Posterior vena cava (tissue), 2 donors: ENCODE measurements at regions not wholly inside any gene's neighbourhood (a gene's known extent, or its start where the extent isn't known, plus 50 kb on each side); places are given as distances from the start of the nearest gene placed in this dataset.

Source experiments
- DNase-seq: peaks from one replicate; pipeline ENCODE4 v3.0.0-alpha.2; 2020; ENCODE audit warnings: low spot score
- intact Hi-C, 2 donors: fragments of 100-400 bp; cut with DNase I; formaldehyde crosslinking; loops; one replicate each; pipeline versions ENCODE4 v1.14.1 to v1.14.2; 2022 to 2023
- donor health status: DM: yes; HTN: yes; CAD: no.
- donor health status: DM: yes; HTN: yes; CAD: no.

GRCh38 chr9:84393266-84393950 is 52.9 kb upstream of the SLC28A3 start:
- intact Hi-C loops: loop anchor here in 1 of 2 donors (10.0 kb wide), 2 partner anchors 561 to 871 kb away; no protein-coding TSS in a partner anchor
- DNase-seq: no peak

DNA sequence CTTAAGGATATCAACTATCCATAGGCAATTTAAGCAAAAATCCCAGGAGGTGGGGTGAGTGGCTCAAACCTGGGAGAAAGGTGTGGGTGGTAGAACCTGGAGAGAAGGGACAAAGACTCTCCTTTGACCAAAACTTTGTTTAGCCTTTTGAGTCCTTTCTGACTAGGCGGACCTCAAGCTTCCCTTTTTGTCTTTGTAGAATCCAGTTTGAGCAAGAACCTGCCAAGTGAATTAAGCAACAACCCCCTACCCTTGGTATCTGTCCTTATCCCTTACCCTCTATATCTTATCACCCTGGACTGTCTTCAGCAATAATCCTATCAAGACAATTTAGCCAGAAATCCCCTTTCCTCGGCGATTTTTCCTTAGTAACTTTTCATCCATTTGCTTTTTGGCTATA is 53.5 kb upstream of the SLC28A3 start:
- DNase-seq: no peak
- intact Hi-C loops: loop anchor here in 1 of 2 donors (10.0 kb wide), 2 partner anchors 561 to 871 kb away; no protein-coding TSS in a partner anchor

DNA sequence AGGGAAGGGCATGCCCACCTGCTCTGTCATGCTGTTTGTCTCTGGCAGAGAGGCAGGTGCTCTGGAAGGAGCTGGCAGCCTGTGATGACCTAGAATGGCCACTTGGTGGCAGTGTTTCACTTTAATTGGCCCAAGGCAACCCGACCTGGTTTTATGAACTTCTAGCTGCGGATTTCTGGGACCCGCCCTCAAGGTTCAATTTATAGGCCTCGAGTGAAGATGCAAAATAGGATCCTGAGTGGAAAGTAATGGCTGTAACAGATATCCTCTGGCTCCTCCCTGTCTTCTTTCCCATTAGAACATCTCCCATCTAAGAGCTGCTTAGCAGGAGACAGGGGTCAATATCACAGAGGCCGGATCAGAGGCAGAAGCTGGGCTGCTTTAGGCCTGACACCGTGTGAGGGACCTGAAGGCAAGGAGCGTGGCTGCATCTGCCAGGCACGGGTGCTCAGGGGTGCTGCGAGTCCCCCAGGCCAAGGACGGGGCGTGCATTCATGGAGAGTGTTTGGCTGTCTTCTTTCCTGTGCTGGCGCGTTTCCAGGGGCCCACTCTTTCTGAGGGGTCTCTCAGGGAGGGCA is 56.7 kb upstream of the SLC28A3 start:
- peak; percentile 82 for DNase-seq
- intact Hi-C loops: loop anchor here in 1 of 2 donors (10.0 kb wide), 2 partner anchors 558 to 868 kb away; no protein-coding TSS in a partner anchor

DNA sequence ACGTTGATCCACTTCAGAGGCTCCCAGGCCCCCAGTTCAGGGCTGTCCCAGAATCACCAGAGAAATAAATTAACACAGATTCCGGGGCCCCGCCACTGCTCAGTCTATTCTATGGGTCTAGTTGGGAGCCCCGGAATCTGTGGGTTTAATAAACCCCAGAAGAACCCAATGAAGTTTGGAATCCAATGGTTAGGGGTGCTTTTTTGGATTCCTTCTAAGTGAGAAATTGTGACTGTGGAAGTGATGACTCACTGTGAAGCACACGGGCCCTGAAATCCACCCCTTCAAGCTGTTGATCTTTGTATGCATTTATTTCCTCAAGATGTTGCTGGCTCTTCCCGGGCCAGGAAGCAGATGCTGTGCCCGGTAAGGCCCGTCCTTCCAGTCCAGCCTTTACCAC is 57.3 kb upstream of the SLC28A3 start:
- no peak for DNase-seq
- intact Hi-C loops: loop anchor here in 1 of 2 donors (10.0 kb wide), 2 partner anchors 557 to 867 kb away; no protein-coding TSS in a partner anchor

DNA sequence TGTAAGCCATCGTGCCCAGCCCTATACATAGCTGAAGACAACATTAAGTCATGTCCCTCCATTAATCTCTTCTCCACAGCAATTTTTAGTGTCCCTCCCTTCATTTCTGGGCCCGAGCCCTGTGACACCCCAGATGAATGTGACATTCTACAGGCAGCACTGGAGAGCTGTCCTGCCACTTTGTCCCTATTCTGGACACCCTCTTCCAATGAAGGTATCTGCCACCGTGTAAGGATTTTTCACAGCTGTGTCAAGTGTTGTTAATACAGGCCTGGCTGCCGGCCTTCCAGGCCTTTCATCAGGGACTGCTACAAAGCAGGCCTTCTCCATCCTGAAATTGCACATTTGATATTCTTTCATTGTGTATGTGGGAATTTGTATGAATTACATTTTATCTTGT is 62.0 kb upstream of the SLC28A3 start:
- intact Hi-C loops: no loop called here

GRCh38 chr9:84403288-84403687 is 62.7 kb upstream of the SLC28A3 start:
- no peak for DNase-seq
- intact Hi-C loops: no loop called here

More for the DNA sequence above, 62.0 kb upstream of the SLC28A3 start:
- DNase-seq: no peak

DNA sequence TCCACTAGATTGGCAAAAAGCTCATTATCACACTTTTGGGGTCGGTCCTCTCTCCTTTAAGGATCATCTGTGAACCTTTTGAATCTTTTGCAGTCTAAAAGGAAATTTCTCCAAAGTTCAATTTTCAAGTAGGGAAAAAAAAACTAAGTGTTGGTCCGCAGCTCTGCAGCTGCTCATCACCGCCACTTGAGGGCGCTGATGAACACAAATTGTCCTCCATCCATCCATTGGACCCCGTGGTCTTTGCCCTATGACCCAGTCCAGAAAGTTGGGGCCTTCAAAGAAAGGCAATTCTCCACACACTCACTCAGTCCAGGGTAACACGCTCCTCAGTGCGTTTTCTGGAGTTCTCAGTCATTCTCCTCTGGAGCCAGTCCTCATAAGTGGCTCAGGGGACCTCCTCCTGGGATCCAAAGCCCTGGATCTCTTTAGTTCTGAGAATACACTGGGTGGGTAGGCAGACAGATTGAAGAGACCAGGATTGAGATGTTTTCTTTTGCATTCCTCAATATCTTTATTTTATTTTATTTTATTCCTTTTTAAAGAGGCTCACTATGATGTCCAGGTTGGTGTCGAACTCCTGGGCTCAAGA is 63.6 kb upstream of the SLC28A3 start:
- no peak for DNase-seq
- intact Hi-C loops: no loop called here

- intact Hi-C loops: loop anchor here in 1 of 2 donors (5.0 kb wide), 1 partner anchor 852 kb away; no protein-coding TSS in a partner anchor
- DNase-seq: no peak
Measured at GRCh38 chr9:84405667-84406066, 65.1 kb upstream of the SLC28A3 start.

DNA sequence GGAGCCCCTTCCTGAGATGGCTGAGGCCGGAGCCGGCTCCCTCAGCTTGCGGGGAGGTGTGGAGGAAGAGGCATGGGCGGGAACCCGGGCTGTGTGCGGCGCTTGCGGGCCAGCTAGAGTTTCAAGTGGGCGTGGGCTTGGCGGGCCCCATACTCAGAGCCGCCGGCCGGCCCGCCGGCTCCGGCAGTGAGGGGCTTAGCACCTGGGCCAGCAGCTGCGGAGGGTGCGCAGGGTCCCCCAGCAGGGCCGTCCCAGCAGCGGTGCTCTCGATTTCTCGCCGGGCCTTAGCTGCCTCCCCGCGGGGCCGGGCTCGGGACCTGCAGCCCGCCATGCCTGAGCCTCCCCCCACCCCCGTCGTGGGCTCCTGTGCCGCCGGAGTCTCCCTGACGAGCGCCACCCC is 67.9 kb upstream of the SLC28A3 start:
- DNase-seq: no peak
- intact Hi-C loops: loop anchor here in 1 of 2 donors (5.0 kb wide), 1 partner anchor 849 kb away; no protein-coding TSS in a partner anchor

- intact Hi-C loops: no loop called here
Measured at GRCh38 chr9:84411683-84412267, 71.2 kb upstream of the SLC28A3 start.

DNA sequence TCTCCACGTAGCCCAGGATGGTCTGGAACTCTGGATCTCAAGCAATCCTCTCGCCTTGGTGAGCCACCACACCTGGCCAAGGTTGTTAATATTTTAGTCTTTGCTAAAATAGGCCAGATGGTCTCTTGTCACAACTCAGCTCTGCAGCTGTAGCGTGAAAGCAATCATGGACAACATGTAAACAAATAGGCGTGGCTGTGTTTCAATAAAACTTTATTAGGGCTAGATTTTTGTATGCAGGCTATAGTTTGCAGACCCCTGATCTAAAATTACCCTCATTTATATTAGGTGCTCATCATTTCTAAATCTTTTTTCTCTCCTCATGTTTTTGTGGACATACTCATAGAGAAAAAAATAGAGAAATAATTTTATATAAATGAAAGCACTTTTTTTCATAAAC is 72.1 kb upstream of the SLC28A3 start:
- DNase-seq: no peak
- intact Hi-C loops: no loop called here

More at GRCh38 chr9:84411683-84412267, 71.2 kb upstream of the SLC28A3 start:
- no peak for DNase-seq

- intact Hi-C loops: no loop called here
- DNase-seq: no peak
Measured at GRCh38 chr9:84413301-84413700, 72.7 kb upstream of the SLC28A3 start.

GRCh38 chr9:84419031-84419602 is 78.6 kb upstream of the SLC28A3 start:
- intact Hi-C loops: no loop called here
- DNase-seq: no peak

DNA sequence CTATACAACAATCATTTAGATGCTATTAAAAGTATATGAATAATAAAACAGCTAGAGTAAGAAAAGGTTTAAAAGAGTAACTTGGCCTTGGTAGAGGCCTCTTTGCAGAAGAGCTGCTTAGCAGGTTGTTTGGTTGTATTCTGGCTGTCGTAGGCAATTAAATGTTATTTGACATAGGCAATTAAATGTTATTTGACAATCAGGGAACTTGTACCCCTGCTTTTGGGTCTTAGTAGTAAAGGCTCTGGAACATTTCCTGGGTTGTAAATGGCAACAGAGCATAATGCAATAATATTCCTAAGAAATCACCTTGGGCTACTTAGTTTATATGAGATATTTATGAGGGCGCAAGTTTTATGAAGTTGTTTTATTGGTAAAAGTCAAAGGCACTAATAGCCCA is 84.4 kb upstream of the SLC28A3 start:
- intact Hi-C loops: no loop called here
- DNase-seq: no peak

DNA sequence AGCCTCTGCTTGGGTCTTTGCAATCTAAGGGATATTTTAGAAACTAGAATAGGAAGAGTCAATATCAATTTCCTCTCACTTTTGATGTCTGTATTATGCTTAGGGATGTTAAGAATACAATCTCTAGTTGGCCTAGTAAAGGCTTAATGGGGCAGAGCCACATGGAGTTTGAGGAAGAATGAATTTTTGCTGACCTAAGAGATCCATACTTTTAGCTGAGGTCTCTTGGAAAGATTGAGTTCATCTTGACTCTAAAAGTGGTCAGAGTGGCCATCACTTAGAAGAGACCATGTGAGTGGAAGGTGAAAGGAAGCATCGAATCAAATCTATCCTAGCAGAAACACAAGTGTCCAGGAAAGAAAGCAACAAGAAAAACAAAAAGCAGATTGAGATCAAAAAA is 92.2 kb upstream of the SLC28A3 start:
- DNase-seq: no peak
- intact Hi-C loops: no loop called here

DNA sequence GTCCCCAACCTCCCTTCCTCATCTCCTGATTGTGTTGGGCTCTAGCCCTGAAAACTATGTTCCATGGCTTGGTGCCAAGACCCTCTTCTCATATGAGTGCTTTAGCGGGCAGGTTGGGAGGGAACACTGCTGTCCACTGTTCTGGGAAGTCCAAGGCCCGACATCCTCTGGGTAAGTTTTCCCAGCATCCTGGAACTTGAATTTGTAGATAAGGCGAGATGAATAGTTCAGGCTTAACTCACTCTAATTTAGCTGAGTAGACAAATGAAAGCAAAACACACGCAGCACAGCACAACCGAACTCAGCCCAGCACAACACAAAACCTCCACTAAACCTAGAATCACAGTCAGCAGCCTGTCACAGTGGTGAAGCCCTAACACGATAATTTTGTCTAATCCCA is 95.3 kb upstream of the SLC28A3 start:
- no peak for DNase-seq

DNA sequence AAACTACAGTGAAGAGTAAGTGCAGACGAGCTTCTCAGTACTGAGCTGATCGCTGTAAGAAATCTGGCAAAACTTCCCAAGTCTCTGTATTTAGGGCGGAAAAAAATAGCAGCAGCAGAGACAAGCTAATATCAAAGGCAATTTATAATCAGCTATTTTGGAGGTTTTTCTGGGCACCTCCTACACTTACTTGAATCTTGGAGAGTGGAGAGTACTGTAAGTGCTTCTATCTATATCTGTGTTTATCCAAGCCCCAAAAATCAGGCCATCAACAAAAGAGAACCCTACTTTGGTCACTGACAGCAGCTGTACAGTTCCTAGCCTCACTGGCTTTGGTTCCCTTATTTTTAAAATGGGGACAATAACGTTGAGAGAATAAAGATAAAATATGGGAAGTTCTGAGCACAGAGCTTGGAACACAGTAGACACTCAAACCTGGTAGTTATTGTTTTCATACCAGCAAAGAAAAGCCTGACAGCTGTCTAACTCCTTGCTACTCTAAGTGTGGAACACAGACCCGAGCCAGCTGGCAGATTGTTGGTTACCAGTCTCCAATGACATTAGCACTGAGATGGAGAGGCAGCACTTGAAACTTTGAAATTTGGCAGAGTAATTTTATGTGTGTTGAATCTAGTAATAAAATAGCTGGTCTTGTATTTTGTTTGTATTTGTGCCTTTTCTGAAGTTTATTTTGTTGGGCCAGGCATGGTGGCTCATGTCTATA is 96.0 kb upstream of the SLC28A3 start:
- no peak for DNase-seq
- intact Hi-C loops: no loop called here

More for the DNA sequence above, 95.3 kb upstream of the SLC28A3 start:
- intact Hi-C loops: no loop called here

DNA sequence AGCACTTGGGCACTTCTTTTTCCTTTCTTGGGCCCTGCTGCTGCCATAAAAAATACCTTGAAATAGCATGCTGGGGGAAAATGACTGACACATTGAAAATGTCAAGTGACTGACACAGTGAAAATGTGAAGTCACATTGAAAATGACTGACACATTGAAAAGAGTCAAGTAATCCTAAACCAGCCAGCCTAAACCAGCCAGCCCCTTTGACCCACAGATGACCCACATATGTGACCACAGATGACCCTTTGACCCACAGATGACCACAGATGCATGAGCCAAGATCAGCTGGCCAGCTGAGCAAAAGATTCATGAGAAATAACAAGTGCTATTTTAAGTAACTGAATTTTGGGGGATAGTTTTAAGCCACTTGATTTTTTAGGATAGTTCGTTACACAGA is 97.8 kb upstream of the SLC28A3 start:
- no peak for DNase-seq
- intact Hi-C loops: no loop called here

GRCh38 chr9:84439250-84439649 is 98.7 kb upstream of the SLC28A3 start:
- intact Hi-C loops: no loop called here
- no peak for DNase-seq
